GM06990 (cell line): ENCODE measurements at regions not wholly inside any gene's neighbourhood (a gene's known extent, or its start where the extent isn't known, plus 50 kb on each side); places are given as distances from the start of the nearest gene placed in this dataset.
"Not testable (repeated sequence)": the region's sequence is repeated elsewhere in the genome, so short reads cannot be mapped to it uniquely, and the experiment has no call there.

Source experiments
- DNase-seq: peaks from one replicate; pipeline ENCODE4 v3.0.0-alpha.2; 2011; ENCODE audit not compliant: insufficient read length; ENCODE audit errors: extremely low read depth
- H3K27me3 ChIP-seq: replicated peaks from 2 replicates; pipeline ENCODE4 v1.6.0; 2011; ENCODE audit warnings: low read length; ENCODE audit not compliant: control insufficient read depth, insufficient read depth
- H3K36me3 ChIP-seq: 2 replicates; pipeline ENCODE4 v1.5.1; 2011; ENCODE audit warnings: low read length; ENCODE audit not compliant: control insufficient read depth, insufficient read depth
- H3K4me3 ChIP-seq: replicated peaks from 2 replicates; pipeline ENCODE4 v1.5.1; 2011; ENCODE audit warnings: low read depth, mild to moderate bottlenecking, control low read depth, low read length
- CTCF ChIP-seq: IDR thresholded peaks from 2 replicates; pipeline ENCODE4 v1.5.1; 2011; ENCODE audit warnings: low read length, control low read depth, mild to moderate bottlenecking, inconsistent platforms; ENCODE audit not compliant: insufficient read depth, poor library complexity, severe bottlenecking

GRCh38 chrX:121562616-121563015 is 515.2 kb downstream of the GLUD2 start:
- Histone ChIP-seq H3K36me3 (no peaks in the 10 kb centered on the region), H3K4me3 (no peak overlapping the region), H3K27me3 (no peaks in the 10 kb centered on the region)
- TF ChIP-seq CTCF = no peak
- DNase-seq = no peak

- DNase-seq = peak; percentile 26
- H3K4me3 ChIP-seq = no peak overlapping the region
- H3K36me3 ChIP-seq = no peaks in the 10 kb centered on the region
- no peak for TF ChIP-seq CTCF
- H3K27me3 ChIP-seq = no peaks in the 10 kb centered on the region
Observed at GRCh38 chrX:121569609-121570008, 522.2 kb downstream of the GLUD2 start.

DNA sequence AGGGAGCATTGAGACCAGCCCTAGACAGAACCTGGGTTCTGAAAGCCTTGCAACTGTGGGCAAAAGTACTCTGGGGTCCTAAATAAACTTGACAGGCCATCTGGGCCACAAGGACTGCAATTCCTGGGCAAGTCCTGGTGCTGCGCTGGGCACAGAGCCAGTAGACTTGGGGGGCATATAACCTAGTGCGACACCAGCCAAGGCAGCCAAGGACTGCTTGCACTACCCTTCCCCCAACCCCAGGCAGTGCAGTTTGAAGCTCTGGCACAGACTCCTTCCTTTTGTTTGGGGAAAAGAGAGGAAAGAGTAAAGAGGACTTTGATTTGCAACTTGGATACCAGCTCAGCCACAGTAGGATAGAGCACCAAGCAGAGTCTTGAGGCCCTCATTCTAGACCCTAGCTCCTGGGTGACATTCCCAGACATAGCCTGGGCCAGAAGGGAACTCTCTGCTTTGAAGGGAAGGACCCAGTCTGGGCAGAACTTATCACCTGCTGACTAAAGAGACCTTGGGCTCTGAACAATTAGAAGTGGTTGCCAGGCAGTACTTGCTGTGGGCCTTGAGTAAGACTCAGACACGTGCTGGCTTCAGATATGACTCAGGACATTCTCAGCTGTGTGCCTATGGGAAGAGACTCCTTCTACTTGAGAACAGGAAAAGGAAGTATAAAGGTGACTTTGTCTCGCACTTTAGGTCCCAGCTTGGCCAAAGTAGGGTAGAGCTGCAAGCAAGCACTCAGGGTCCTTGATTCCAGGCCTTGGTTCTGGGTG is 522.8 kb downstream of the GLUD2 start:
- TF ChIP-seq CTCF = no peak

GRCh38 chrX:121571333-121571732 is 523.9 kb downstream of the GLUD2 start:
- DNase-seq = no peak
- H3K4me3 ChIP-seq = no peak overlapping the region
- no peaks in the 10 kb centered on the region for H3K36me3 ChIP-seq
- H3K27me3 ChIP-seq = no peaks in the 10 kb centered on the region
- TF ChIP-seq CTCF = no peak

More for the DNA sequence above, 522.8 kb downstream of the GLUD2 start:
- Histone ChIP-seq H3K4me3 (no peak overlapping the region), H3K27me3 (no peaks in the 10 kb centered on the region), H3K36me3 (no peaks in the 10 kb centered on the region)
- DNase-seq = no peak

DNA sequence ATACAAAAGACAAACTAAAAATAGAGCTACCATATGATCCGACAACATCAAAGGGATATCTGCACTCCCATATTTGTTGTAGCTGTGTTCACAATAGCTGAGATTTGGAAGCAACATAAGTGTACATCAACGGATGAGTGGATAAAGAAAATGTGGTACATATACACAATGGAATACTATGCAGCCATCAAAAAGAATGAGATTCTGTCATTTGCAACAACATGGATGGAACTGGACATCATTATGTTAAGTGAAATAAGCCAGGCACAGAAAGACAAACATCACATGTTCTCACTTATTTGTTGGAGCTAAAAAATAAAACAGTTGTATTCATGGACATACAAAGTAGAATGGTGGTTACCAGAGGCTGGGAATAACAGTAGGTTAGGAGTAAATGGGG is 527.0 kb downstream of the GLUD2 start:
- DNase-seq = not testable (repeated sequence)

DNA sequence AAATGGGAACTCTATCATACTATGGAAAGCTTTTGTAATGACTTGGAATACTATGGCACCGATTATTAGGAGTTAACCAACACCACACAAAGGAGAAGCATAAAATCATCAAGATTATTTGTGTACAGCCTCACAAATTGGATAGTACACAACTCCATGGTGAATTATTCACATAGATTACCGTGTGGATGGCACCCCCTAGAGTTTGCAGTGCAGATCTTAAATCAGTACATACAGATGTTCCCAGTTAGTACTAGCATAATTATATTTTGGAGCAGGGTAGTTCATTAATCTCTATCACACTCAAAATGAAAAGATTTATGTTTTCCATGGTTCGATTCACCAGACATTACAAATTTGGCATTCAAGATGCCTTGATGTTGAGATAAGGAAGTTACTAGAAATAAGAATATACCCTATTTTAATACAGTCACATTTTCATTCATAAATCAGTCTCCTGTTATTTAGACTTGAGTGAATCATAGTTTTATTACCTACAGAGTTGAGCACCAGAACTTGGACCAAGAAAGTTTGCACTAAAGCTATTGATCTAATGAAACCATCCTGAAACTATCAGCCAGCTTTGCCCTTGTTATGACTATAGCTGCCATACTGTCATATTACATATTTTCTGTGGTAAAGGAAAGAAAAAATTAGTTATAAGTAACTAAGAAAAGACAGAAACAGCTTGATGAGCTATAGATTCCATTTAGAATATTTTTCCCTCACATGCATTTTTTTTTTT is 531.8 kb downstream of the GLUD2 start:
- no peak for DNase-seq
- Histone ChIP-seq H3K27me3 (no peaks in the 10 kb centered on the region), H3K36me3 (no peaks in the 10 kb centered on the region), H3K4me3 (no peak overlapping the region)
- peak; percentile 50 for TF ChIP-seq CTCF

More for the DNA sequence above, 527.0 kb downstream of the GLUD2 start:
- not testable (repeated sequence) for H3K4me3 ChIP-seq, H3K27me3 ChIP-seq, H3K36me3 ChIP-seq
